Large intestine (tissue), 3 donors: ENCODE measurements at regions not wholly inside any gene's neighbourhood (a gene's known extent, or its start where the extent isn't known, plus 50 kb on each side); places are given as distances from the start of the nearest gene placed in this dataset.

Source experiments
- DNase-seq, 2 donors: peaks; one replicate each; pipeline versions ENCODE4 v3.0.0 to v3.0.0-alpha.2; 2013
- H3K27ac ChIP-seq: one replicate; pipeline ENCODE4 v1.5.1; 2013; ENCODE audit warnings: low read length
- H3K27me3 ChIP-seq: 2 replicates; pipeline ENCODE4 v1.6.1; 2013; ENCODE audit warnings: low read length; ENCODE audit not compliant: control insufficient read depth, insufficient read depth
- H3K36me3 ChIP-seq: 2 replicates; pipeline ENCODE4 v1.6.1; 2013; ENCODE audit warnings: low read length; ENCODE audit not compliant: control insufficient read depth, insufficient read depth
- H3K4me1 ChIP-seq: one replicate; pipeline ENCODE4 v1.6.1; 2013; ENCODE audit warnings: low read length; ENCODE audit not compliant: control insufficient read depth, insufficient read depth
- H3K4me3 ChIP-seq: one replicate; pipeline ENCODE4 v1.5.1; 2013; ENCODE audit warnings: low read length
- H3K9me3 ChIP-seq: one replicate; pipeline ENCODE4 v1.6.1; 2013; ENCODE audit warnings: mild to moderate bottlenecking, low read depth, low read length, moderate library complexity; ENCODE audit not compliant: control insufficient read depth
- WGBS: methylation state at CpG from one replicate; pipeline ENCODE4 v1.1.5; 2013; ENCODE audit warnings: low lambda C conversion rate; ENCODE audit not compliant: insufficient coverage; 5-methylcytosine and 5-hydroxymethylcytosine counted together

DNA sequence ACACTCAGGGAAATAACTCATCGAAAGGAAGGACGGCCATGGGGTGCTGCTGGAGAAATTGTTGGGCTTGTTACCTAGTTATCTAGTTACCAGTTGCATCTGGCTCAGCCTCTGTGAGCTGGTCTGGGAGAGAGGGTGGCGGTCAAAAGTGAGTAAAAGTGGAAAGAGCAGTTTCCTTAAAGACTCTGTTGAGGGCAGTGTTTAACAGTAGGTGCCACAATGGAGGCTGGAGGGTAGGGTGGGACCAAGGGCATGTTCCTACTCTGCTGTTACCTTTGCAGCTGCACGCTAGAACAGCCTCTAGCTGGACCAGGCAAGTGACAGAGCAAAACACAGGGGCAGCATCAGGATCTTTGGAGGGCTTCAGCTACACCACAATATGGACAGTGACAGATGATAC, 228.8 kb upstream of the STARD13 start:
- H3K4me3 ChIP-seq, result no peak overlapping the region
- no peaks in the 10 kb centered on the region for H3K27me3 ChIP-seq
- DNase-seq, result no peak
- WGBS, result 90% methylated on average over 2 of the region's 4 CpGs
- H3K27ac ChIP-seq, result no peak overlapping the region
- no peaks in the 10 kb centered on the region for H3K4me1 ChIP-seq
- no peaks in the 10 kb centered on the region for H3K9me3 ChIP-seq
- H3K36me3 ChIP-seq, result no peaks in the 10 kb centered on the region

DNA sequence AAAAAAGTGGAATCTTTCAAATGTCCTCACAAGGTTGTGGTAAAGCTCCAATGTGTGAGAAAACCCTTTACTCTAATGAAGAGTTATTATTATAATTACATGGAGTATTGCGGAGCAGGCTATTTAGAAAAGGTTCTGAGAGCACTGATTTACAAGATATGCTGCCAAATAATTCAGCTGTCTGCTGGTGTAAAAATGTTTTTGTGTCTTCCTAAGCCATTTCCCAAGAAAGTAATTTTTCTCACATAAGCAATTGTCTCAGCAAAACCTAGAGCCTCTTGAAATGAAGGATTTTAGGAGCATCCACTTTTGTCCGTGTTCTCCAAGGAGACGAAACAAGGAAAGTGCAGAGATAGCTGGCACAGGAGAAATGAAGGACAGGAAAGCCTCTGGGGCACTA, 229.6 kb upstream of the STARD13 start:
- Histone ChIP-seq H3K27ac (no peak overlapping the region), H3K4me3 (no peak overlapping the region), H3K36me3 (no peaks in the 10 kb centered on the region), H3K9me3 (no peaks in the 10 kb centered on the region), H3K4me1 (no peaks in the 10 kb centered on the region), H3K27me3 (no peaks in the 10 kb centered on the region)
- DNase-seq, result no peak
- 80% methylated on average over 1 of the region's 3 CpGs for WGBS

DNA sequence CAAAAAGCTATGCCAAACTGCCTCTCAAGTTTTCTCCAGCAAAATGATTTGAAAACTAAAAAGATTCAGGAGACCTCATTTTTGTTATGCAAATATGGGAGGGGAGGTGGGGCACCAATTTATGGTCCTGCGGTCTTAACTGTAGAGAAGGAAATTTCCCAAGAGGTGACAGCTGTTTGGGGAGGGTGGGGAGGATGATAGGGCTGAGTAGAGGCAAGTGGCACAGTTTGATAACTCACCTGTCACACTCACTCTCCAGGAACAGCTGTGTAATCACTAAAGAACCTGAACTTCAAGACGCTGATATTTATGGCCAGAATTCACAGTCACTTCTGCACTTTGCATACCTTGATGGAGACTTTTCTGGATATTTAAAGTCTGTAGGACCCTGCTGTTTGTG, 232.9 kb upstream of the STARD13 start:
- no peaks in the 10 kb centered on the region for H3K9me3 ChIP-seq

DNA sequence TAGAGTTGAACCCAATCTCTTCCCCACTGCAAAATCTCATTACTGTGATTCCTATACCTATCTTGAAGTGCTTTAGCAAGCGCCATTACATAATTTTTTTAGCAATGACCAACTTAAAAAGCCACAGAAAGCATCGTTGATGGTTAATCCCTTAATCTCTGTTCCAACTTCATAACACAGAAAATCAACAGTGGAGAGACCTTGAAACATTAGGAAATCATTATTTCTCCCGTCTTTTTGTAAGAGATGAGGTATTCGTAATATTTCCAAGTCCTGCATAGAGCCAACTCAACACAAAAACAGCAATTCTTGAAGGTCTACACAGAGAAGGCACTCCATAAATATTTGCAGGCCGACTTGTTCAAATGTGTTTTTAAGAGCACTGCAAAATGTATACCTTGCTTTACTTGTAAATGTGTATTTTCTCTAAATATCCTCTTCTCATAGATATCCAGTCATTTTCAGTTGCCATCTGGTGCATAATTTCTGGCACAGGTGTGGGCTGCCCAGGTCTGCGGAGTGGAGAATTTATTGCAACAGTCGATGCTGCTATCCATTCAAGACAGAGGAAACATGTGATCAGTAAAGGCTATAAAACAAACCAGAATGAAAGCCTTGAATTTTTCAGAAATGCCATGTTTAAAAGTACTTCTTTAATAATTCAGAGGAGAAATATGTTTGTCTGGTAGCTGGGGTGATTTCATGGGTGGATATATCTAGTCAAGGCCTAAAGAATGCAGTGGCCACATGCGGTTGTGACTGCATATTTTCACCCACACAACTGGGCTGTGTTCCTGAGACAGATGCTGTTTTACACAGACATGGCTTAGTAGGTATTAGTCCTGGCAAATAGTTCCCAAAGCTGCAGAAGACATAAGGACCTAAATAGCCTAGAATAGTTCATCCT, 234.3 kb upstream of the STARD13 start:
- no peaks in the 10 kb centered on the region for H3K9me3 ChIP-seq
- no peaks in the 10 kb centered on the region for H3K36me3 ChIP-seq
- no peak overlapping the region for H3K27ac ChIP-seq
- H3K4me1 ChIP-seq, result no peaks in the 10 kb centered on the region
- 100% methylated on average over 2 of the region's 8 CpGs for WGBS
- DNase-seq, result no peak
- H3K4me3 ChIP-seq, result no peak overlapping the region
- H3K27me3 ChIP-seq, result no peaks in the 10 kb centered on the region

More for the DNA sequence above, 232.9 kb upstream of the STARD13 start:
- H3K36me3 ChIP-seq, result no peaks in the 10 kb centered on the region
- no peak overlapping the region for H3K4me3 ChIP-seq
- H3K27me3 ChIP-seq, result no peaks in the 10 kb centered on the region
- 0% methylated on average over 1 of the region's 2 CpGs for WGBS
- H3K4me1 ChIP-seq, result no peaks in the 10 kb centered on the region
- DNase-seq, result no peak
- no peak overlapping the region for H3K27ac ChIP-seq

DNA sequence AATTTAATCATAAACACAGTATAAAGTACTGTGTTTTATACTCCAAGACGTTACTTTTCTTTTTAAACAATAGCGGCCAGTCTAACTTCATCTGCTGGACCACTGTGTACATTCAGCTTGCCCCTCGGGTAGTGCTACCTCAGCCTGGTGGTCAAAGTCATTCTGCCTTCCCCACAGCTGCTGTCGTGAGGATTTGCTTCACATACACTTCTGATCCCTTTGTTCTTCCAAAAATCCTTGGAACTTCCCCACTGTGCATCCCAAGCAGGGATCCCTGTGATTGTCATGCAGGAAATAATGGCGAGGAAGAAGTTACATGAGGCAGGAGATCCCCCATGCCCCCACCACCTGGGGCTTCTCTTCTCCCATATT, 234.9 kb upstream of the STARD13 start:
- no peak for DNase-seq
- no peaks in the 10 kb centered on the region for H3K9me3 ChIP-seq
- no peaks in the 10 kb centered on the region for H3K36me3 ChIP-seq
- H3K27ac ChIP-seq, result no peak overlapping the region
- no CpG with 5 or more reads among the region's 5 CpGs for whole genome bisulfite sequencing
- H3K27me3 ChIP-seq, result no peaks in the 10 kb centered on the region
- H3K4me1 ChIP-seq, result no peaks in the 10 kb centered on the region
- H3K4me3 ChIP-seq, result no peak overlapping the region

DNA sequence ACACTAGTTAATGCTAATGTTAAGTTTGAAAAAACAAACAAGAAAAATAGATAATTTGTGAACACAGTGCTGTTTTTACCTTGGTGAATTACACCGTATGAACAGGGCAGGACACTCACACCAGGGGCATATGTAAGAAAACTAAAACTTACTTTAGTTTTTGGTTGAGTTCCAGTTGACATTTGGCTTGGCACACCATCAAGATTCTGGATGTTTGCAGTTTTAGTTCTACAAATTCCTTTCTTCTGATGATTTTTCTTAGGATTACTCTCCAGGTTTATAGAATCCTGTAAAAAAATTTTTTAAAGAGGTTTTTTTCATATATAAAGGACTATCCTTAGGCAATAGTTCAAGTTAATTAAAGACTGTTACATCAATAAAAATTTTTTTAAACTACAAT, 238.5 kb upstream of the STARD13 start:
- H3K27me3 ChIP-seq, result no peaks in the 10 kb centered on the region
- no peak overlapping the region for H3K4me3 ChIP-seq
- no peaks in the 10 kb centered on the region for H3K36me3 ChIP-seq
- H3K4me1 ChIP-seq, result no peaks in the 10 kb centered on the region
- no CpG with 5 or more reads among the region's 1 CpG for WGBS
- no peak for DNase-seq
- no peaks in the 10 kb centered on the region for H3K9me3 ChIP-seq
- H3K27ac ChIP-seq, result no peak overlapping the region

DNA sequence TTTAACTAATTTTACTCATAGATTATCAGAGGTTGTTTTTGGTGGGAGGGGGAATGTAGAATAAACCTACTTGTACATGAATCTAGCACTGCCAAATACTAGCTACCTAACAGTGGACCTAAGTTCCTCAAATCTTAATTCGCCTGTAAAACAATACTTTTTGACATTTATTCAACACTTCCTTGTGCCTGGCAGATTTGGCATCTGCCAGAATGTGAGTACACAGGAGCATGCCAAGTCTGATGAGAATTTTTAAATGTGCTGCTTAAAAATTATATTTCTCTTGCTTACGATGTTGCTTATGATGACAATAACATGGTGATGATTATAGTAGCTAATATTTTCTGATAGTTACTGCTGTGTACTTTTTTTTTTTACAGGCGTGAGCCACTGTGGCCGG, 240.2 kb upstream of the STARD13 start:
- Histone ChIP-seq H3K4me1 (no peaks in the 10 kb centered on the region), H3K27me3 (no peaks in the 10 kb centered on the region), H3K27ac (no peak overlapping the region), H3K9me3 (no peaks in the 10 kb centered on the region), H3K36me3 (no peaks in the 10 kb centered on the region), H3K4me3 (no peak overlapping the region)
- DNase-seq, result no peak
- WGBS, result 80% methylated on average over 1 of the region's 4 CpGs

DNA sequence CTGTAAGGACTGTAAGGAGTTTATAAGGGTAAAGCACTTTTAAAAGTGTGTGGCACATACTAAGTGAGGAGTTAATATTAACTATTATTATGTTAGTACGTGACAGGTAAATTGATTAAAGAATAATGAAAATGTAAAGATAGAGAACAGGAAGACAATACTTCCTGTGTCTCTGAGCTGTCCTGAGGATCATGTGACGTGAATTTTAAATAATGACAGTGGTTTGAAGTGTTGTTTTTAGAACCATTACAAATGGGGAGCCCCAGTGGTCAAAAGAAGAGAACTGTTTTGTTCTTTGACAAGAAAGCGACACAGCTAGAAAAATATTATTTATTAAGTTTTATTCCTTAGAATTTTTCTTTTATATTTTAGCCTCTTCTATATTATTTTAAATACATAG, 241.2 kb upstream of the STARD13 start:
- Histone ChIP-seq H3K27ac (no peak overlapping the region), H3K4me3 (no peak overlapping the region), H3K36me3 (no peaks in the 10 kb centered on the region), H3K9me3 (no peaks in the 10 kb centered on the region), H3K4me1 (no peaks in the 10 kb centered on the region), H3K27me3 (no peaks in the 10 kb centered on the region)
- WGBS, result 100% methylated on average over 1 of the region's 3 CpGs
- no peak for DNase-seq

DNA sequence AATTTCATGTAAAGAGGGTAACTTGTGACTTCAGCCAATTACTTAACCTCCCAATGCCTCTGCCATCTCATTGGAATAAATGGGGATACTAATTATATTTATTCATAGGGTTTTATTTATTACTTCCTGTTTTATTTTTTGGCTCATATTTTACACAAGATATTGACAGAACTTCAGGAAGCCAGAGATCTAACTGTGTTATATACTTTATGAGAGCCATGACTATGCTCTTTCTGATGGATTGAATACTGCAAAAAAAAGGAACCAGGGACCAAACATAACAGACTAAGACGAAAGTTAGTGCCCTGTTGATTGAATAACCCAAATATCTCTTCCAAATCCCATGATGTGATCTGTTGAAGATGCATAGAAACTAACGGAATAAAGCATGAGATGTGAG, 243.3 kb upstream of the STARD13 start:
- H3K9me3 ChIP-seq, result no peaks in the 10 kb centered on the region
- H3K36me3 ChIP-seq, result no peaks in the 10 kb centered on the region
- no peaks in the 10 kb centered on the region for H3K27me3 ChIP-seq
- no peak overlapping the region for H3K4me3 ChIP-seq
- WGBS, result 100% methylated on average over 1 of the region's 2 CpGs
- no peaks in the 10 kb centered on the region for H3K4me1 ChIP-seq
- no peak for DNase-seq
- no peak overlapping the region for H3K27ac ChIP-seq

DNA sequence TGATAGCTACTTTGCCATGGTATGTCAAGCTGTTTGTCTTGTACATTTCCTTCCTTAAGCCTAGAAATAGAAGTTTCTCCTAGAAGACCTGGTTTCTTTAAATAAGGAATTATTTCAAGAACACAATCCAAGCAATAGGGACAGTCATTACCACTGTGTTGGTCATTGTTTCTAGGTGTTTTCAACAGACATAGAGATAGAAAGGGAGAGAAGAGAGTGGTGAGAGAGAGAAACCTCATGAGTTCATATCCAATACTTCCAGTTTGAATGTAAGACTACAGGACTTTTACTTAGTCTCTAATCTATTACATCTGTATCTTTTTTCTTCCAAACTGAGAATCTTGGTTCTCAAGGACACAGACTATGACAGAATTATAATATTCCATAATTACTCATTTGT, 245.9 kb upstream of the STARD13 start:
- no peak for DNase-seq
- Histone ChIP-seq H3K27ac (no peak overlapping the region), H3K36me3 (no peaks in the 10 kb centered on the region), H3K4me1 (peaks cover 2% of the 10 kb centered on the region), H3K9me3 (no peaks in the 10 kb centered on the region), H3K27me3 (no peaks in the 10 kb centered on the region), H3K4me3 (no peak overlapping the region)

DNA sequence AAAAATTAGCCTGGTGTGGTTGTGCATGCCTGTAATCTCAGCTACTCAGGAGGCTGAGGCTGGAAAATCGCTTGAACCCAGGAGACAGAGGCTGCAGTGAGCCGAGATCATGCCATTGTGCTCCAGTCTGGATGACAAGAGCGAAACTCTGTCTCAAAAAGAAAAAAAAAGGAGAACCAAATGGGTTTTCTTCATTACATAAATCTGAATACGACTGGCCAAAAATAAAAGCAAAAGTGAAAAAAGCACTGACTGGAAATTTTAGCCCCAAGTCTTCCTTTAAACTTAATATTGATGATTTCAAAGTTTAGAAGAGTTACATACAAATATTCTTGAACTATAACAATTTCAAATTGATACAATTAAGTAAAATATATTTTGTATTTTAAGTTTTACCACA, 249.5 kb upstream of the STARD13 start:
- H3K4me1 ChIP-seq, result peaks cover 8% of the 10 kb centered on the region

More for the DNA sequence above, 249.5 kb upstream of the STARD13 start:
- H3K27ac ChIP-seq, result no peak overlapping the region
- H3K27me3 ChIP-seq, result no peaks in the 10 kb centered on the region
- H3K9me3 ChIP-seq, result no peaks in the 10 kb centered on the region
- WGBS, result 80% methylated on average over 1 of the region's 4 CpGs
- H3K4me3 ChIP-seq, result no peak overlapping the region
- DNase-seq, result no peak
- H3K36me3 ChIP-seq, result no peaks in the 10 kb centered on the region
